Peyer's patch (tissue), 4 donors: ENCODE measurements at regions not wholly inside any gene's neighbourhood (a gene's known extent, or its start where the extent isn't known, plus 50 kb on each side); places are given as distances from the start of the nearest gene placed in this dataset.

Experiments used
- CTCF ChIP-seq, 6 experiments: fragments of 450-650 bp in 4 of 6; fragments of 200-600 bp in 2 of 6; sonication (generic) in 1 of 6; IDR thresholded peaks; one replicate each; pipeline ENCODE4 v1.5.1; 2017 to 2019; ENCODE audit warnings: antibody characterized with exemption in 6 of 6, mild to moderate bottlenecking in 3 of 6, moderate library complexity in 1 of 6
- POLR2A ChIP-seq, 2 donors: fragments of 450-650 bp; IDR thresholded peaks; one replicate each; pipeline ENCODE4 v1.5.1; 2017; ENCODE audit warnings: antibody characterized with exemption in 2 of 2, mild to moderate bottlenecking in 2 of 2, moderate library complexity in 2 of 2

GRCh38 chr2:114261366-114261765 is 181.1 kb upstream of the DPP10 start:
- TF ChIP-seq CTCF (IDR thresholded peaks at IDR 0.05): no peak
- TF ChIP-seq POLR2A (IDR thresholded peaks at IDR 0.05): no peak
